HG02678 (cell line): ENCODE measurements at regions not wholly inside any gene's neighbourhood (a gene's known extent, or its start where the extent isn't known, plus 50 kb on each side); places are given as distances from the start of the nearest gene placed in this dataset.

Experiments
- ATAC-seq: cut with Tn5 transposase; IDR thresholded peaks from one replicate; pipeline ENCODE4 v1.9.1; 2021; ENCODE audit warnings: mild to moderate bottlenecking, moderate library complexity; ENCODE audit not compliant: unreplicated experiment

- ATAC-seq = no peak
Observed at GRCh38 chr4:110675426-110675825, 52.5 kb upstream of the PITX2 start.

GRCh38 chr4:110676241-110676640 is 53.4 kb upstream of the PITX2 start:
- no peak for ATAC-seq

GRCh38 chr4:110678517-110679227 is 55.8 kb upstream of the PITX2 start:
- ATAC-seq = no peak

GRCh38 chr4:110680265-110680664 is 57.4 kb upstream of the PITX2 start:
- no peak for ATAC-seq

- ATAC-seq = no peak
Observed at GRCh38 chr4:110681381-110681780, 58.5 kb upstream of the PITX2 start.

- ATAC-seq = no peak
Observed at GRCh38 chr4:110682311-110682710, 59.4 kb upstream of the PITX2 start.

GRCh38 chr4:110683601-110684000 is 60.7 kb upstream of the PITX2 start:
- no peak for ATAC-seq

- no peak for ATAC-seq
Observed at GRCh38 chr4:110702326-110702725, 79.4 kb upstream of the PITX2 start.

- peak; percentile 77 for ATAC-seq
Observed at GRCh38 chr4:110704748-110705439, 82.0 kb upstream of the PITX2 start.

GRCh38 chr4:110705440-110705782 is 82.5 kb upstream of the PITX2 start:
- peak; percentile 14 for ATAC-seq

GRCh38 chr4:110710070-110710469 is 87.2 kb upstream of the PITX2 start:
- no peak for ATAC-seq

GRCh38 chr4:110712486-110712885 is 89.6 kb upstream of the PITX2 start:
- no peak for ATAC-seq

- no peak for ATAC-seq
Observed at GRCh38 chr4:110730318-110730717, 107.4 kb upstream of the PITX2 start.

GRCh38 chr4:110733901-110734300 is 111.0 kb upstream of the PITX2 start:
- ATAC-seq = no peak

- no peak for ATAC-seq
Observed at GRCh38 chr4:110735686-110736085, 112.8 kb upstream of the PITX2 start.

GRCh38 chr4:110737931-110738330 is 115.1 kb upstream of the PITX2 start:
- ATAC-seq = no peak

GRCh38 chr4:110742143-110742542 is 119.3 kb upstream of the PITX2 start:
- ATAC-seq = no peak

- ATAC-seq = no peak
Observed at GRCh38 chr4:110748071-110748470, 125.2 kb upstream of the PITX2 start.

- ATAC-seq = no peak
Observed at GRCh38 chr4:110751183-110751582, 128.3 kb upstream of the PITX2 start.

- ATAC-seq = no peak
Observed at GRCh38 chr4:110751986-110752385, 129.1 kb upstream of the PITX2 start.

- ATAC-seq = no peak
Observed at GRCh38 chr4:110753466-110753865, 130.6 kb upstream of the PITX2 start.

GRCh38 chr4:110754716-110755115 is 131.8 kb upstream of the PITX2 start:
- no peak for ATAC-seq

- ATAC-seq = no peak
Observed at GRCh38 chr4:110769578-110769977, 146.7 kb upstream of the PITX2 start.
